Gastroesophageal sphincter (tissue), 3 donors: ENCODE measurements at regions not wholly inside any gene's neighbourhood (a gene's known extent, or its start where the extent isn't known, plus 50 kb on each side); places are given as distances from the start of the nearest gene placed in this dataset.

ENCODE experiments used
- CTCF ChIP-seq, 4 experiments: fragments of 200-600 bp in 2 of 4; fragments of 450-650 bp in 2 of 4; sonication (generic) in 1 of 4; IDR thresholded peaks; one replicate each; pipeline ENCODE4 v1.5.1; 2017 to 2019; ENCODE audit warnings: antibody characterized with exemption in 4 of 4, mild to moderate bottlenecking in 2 of 4, moderate library complexity in 2 of 4
- EP300 ChIP-seq: sonication (generic); formaldehyde crosslinking; IDR thresholded peaks from one replicate; pipeline ENCODE4 v1.6.1; 2017; ENCODE audit warnings: antibody characterized with exemption, mild to moderate bottlenecking

GRCh38 chr18:22689712-22690111, 243.4 kb upstream of the RBBP8 start:
- no peak for TF ChIP-seq CTCF (IDR thresholded peaks at IDR 0.05)
- TF ChIP-seq EP300: no peak
